Upper lobe of left lung (tissue), 4 donors: ENCODE measurements at regions not wholly inside any gene's neighbourhood (a gene's known extent, or its start where the extent isn't known, plus 50 kb on each side); places are given as distances from the start of the nearest gene placed in this dataset.

Experiments
- POLR2A ChIP-seq, 4 donors: fragments of 450-650 bp; IDR thresholded peaks; one replicate each; pipeline ENCODE4 v1.5.1; 2016 to 2017; ENCODE audit warnings: antibody characterized with exemption in 4 of 4, mild to moderate bottlenecking in 2 of 4
- TF ChIP-seq, protein P1 (sequence below), 6 experiments: fragments of 450-650 bp in 4 of 6; fragments of 200-600 bp in 2 of 6; sonication (generic) in 2 of 6; IDR thresholded peaks; one replicate each; pipeline ENCODE4 v1.5.1; 2016 to 2019; ENCODE audit warnings: antibody characterized with exemption in 6 of 6

DNA sequence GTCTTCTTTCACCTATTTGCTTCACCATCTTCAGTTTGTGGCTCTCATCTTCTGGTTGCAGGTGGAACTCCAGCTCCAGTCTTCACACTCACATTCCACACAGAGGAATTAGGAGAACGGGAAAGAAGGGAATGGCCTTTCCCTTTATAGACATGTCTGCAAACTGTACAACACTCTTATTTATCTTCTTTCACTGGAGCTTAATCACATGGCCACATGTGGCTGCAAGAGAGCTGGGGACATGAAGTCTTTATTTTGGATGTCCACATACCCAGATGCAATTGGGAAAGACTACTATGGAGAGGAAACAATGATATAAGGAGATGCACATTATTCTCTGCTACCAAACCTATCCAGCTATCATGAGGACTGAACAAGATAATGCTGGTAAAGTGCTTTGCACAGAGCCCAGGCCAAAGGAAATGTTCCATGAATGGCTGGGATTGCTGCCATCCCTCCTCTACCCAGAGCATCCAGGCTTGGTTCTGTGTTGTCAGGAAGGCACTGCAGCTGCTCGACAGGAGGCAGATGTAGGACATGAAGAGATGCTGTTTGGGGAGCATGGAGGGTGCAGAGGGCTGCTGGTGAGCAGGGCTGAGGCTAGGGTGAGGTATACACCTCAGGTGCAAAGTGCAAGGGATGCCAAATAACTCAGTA lies 183.8 kb upstream of the TBX20 start:
- TF ChIP-seq POLR2A (IDR thresholded peaks at IDR 0.05) = no peak
- TF ChIP-seq, protein P1, sequence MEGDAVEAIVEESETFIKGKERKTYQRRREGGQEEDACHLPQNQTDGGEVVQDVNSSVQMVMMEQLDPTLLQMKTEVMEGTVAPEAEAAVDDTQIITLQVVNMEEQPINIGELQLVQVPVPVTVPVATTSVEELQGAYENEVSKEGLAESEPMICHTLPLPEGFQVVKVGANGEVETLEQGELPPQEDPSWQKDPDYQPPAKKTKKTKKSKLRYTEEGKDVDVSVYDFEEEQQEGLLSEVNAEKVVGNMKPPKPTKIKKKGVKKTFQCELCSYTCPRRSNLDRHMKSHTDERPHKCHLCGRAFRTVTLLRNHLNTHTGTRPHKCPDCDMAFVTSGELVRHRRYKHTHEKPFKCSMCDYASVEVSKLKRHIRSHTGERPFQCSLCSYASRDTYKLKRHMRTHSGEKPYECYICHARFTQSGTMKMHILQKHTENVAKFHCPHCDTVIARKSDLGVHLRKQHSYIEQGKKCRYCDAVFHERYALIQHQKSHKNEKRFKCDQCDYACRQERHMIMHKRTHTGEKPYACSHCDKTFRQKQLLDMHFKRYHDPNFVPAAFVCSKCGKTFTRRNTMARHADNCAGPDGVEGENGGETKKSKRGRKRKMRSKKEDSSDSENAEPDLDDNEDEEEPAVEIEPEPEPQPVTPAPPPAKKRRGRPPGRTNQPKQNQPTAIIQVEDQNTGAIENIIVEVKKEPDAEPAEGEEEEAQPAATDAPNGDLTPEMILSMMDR (IDR thresholded peaks at IDR 0.05) = no peak
